Glutamatergic neuron (in vitro differentiated cells): ENCODE measurements at regions not wholly inside any gene's neighbourhood (a gene's known extent, or its start where the extent isn't known, plus 50 kb on each side); places are given as distances from the start of the nearest gene placed in this dataset.

ENCODE experiments used
- DNase-seq: peaks from one replicate; pipeline ENCODE4 v3.0.0; 2022
- H3K27ac Mint-ChIP-seq: one replicate; pipeline ENCODE4 v1.8.0; 2020; ENCODE audit warnings: mild to moderate bottlenecking, mixed read lengths, inconsistent platforms; ENCODE audit not compliant: unreplicated experiment
- H3K27me3 Mint-ChIP-seq: one replicate; pipeline ENCODE4 v1.8.0; 2020; ENCODE audit warnings: mild to moderate bottlenecking, moderate library complexity, mixed read lengths, inconsistent platforms; ENCODE audit not compliant: unreplicated experiment
- H3K36me3 Mint-ChIP-seq: one replicate; pipeline ENCODE4 v1.8.0; 2020; ENCODE audit warnings: mild to moderate bottlenecking, mixed read lengths, inconsistent platforms; ENCODE audit not compliant: unreplicated experiment
- H3K4me1 Mint-ChIP-seq: one replicate; pipeline ENCODE4 v1.8.0; 2020; ENCODE audit warnings: mild to moderate bottlenecking, low read depth, mixed read lengths, inconsistent platforms; ENCODE audit not compliant: unreplicated experiment
- H3K4me3 Mint-ChIP-seq: one replicate; pipeline ENCODE4 v1.8.0; 2020; ENCODE audit warnings: mild to moderate bottlenecking, mixed read lengths, inconsistent platforms; ENCODE audit not compliant: unreplicated experiment
- H3K9me3 Mint-ChIP-seq: one replicate; pipeline ENCODE4 v1.8.0; 2020; ENCODE audit warnings: mild to moderate bottlenecking, moderate library complexity, mixed read lengths, inconsistent platforms; ENCODE audit not compliant: unreplicated experiment
- CTCF ChIP-seq: fragments of 200-600 bp; sonication (generic); IDR thresholded peaks from one replicate; pipeline ENCODE4 v1.5.0; 2021; ENCODE audit not compliant: partially characterized antibody, unreplicated experiment

GRCh38 chr17:69912805-69913204, 162.2 kb upstream of the KCNJ16 start:
- Mint-ChIP-seq H3K27ac (no peak overlapping the region), H3K4me1 (no peaks in the 10 kb centered on the region), H3K4me3 (no peak overlapping the region), H3K27me3 (no peaks in the 10 kb centered on the region), H3K9me3 (no peaks in the 10 kb centered on the region), H3K36me3 (no peaks in the 10 kb centered on the region)
- no peak for DNase-seq
- no peak for TF ChIP-seq CTCF

GRCh38 chr17:69913216-69913615, 161.8 kb upstream of the KCNJ16 start:
- DNase-seq = no peak
- no peaks in the 10 kb centered on the region for H3K36me3 Mint-ChIP-seq
- no peak for TF ChIP-seq CTCF
- no peak overlapping the region for H3K4me3 Mint-ChIP-seq
- no peaks in the 10 kb centered on the region for H3K9me3 Mint-ChIP-seq
- no peaks in the 10 kb centered on the region for H3K4me1 Mint-ChIP-seq
- no peak overlapping the region for H3K27ac Mint-ChIP-seq
- H3K27me3 Mint-ChIP-seq = no peaks in the 10 kb centered on the region

GRCh38 chr17:69913616-69914015, 161.4 kb upstream of the KCNJ16 start:
- TF ChIP-seq CTCF = no peak
- Mint-ChIP-seq H3K36me3 (no peaks in the 10 kb centered on the region), H3K27ac (no peak overlapping the region), H3K27me3 (no peaks in the 10 kb centered on the region), H3K4me1 (no peaks in the 10 kb centered on the region), H3K4me3 (no peak overlapping the region), H3K9me3 (no peaks in the 10 kb centered on the region)
- no peak for DNase-seq

GRCh38 chr17:69914520-69914919, 160.5 kb upstream of the KCNJ16 start:
- no peaks in the 10 kb centered on the region for H3K27me3 Mint-ChIP-seq
- H3K27ac Mint-ChIP-seq = no peak overlapping the region
- no peak overlapping the region for H3K4me3 Mint-ChIP-seq
- H3K4me1 Mint-ChIP-seq = no peaks in the 10 kb centered on the region
- no peaks in the 10 kb centered on the region for H3K9me3 Mint-ChIP-seq
- no peaks in the 10 kb centered on the region for H3K36me3 Mint-ChIP-seq
- TF ChIP-seq CTCF = no peak
- DNase-seq = no peak

- Mint-ChIP-seq H3K27ac (no peak overlapping the region), H3K4me3 (no peak overlapping the region), H3K27me3 (no peaks in the 10 kb centered on the region), H3K9me3 (no peaks in the 10 kb centered on the region), H3K4me1 (no peaks in the 10 kb centered on the region), H3K36me3 (no peaks in the 10 kb centered on the region)
- TF ChIP-seq CTCF = no peak
- no peak for DNase-seq
These were observed 158.3 kb upstream of the KCNJ16 start for GRCh38 chr17:69916761-69917160.
